Activated CD8-positive, alpha-beta T cell treated with anti-CD3 and anti-CD28 coated beads for 36 hours (primary cell): ENCODE measurements at regions not wholly inside any gene's neighbourhood (a gene's known extent, or its start where the extent isn't known, plus 50 kb on each side); places are given as distances from the start of the nearest gene placed in this dataset.

Source experiments
- ATAC-seq: fragments of 200-7000 bp; cut with Tn5 transposase; one replicate; pipeline ENCODE4 v1.10.0; 2021; ENCODE audit warnings: mild to moderate bottlenecking, moderate library complexity
- CTCF ChIA-PET: fragments of 350-600 bp; sonication (Branson Sonifier 250); formaldehyde crosslinking; loops from one replicate; lab custom pipeline; 2021; ENCODE audit warnings: antibody characterized with exemption; lab: Charles Lee
- POLR2A ChIA-PET: fragments of 350-600 bp; sonication (Branson Sonifier 250); formaldehyde crosslinking; loops from one replicate; lab custom pipeline; 2021; ENCODE audit warnings: antibody characterized with exemption; lab: Charles Lee
- DNase-seq: peaks from one replicate; pipeline ENCODE4 v3.0.0-alpha.2; 2020
- H3K27ac Mint-ChIP-seq: one replicate; pipeline ENCODE4 v1.8.0; 2021; ENCODE audit warnings: mild to moderate bottlenecking, mixed read lengths
- H3K27me3 Mint-ChIP-seq: one replicate; pipeline ENCODE4 v1.8.0; 2021; ENCODE audit warnings: mixed read lengths
- H3K36me3 Mint-ChIP-seq: one replicate; pipeline ENCODE4 v1.8.0; 2021; ENCODE audit warnings: low read depth, mixed read lengths
- H3K4me1 Mint-ChIP-seq: one replicate; pipeline ENCODE4 v1.8.0; 2021; ENCODE audit warnings: low read depth, mixed read lengths
- H3K4me3 Mint-ChIP-seq: one replicate; pipeline ENCODE4 v1.8.0; 2021; ENCODE audit warnings: mild to moderate bottlenecking, moderate library complexity, mixed read lengths
- H3K9me3 Mint-ChIP-seq: one replicate; pipeline ENCODE4 v1.8.0; 2021; ENCODE audit warnings: mixed read lengths
- intact Hi-C: fragments of 100-400 bp; cut with micrococcal nuclease; formaldehyde crosslinking; loops from one replicate; pipeline ENCODE4 v1.10.0; 2022
- TF ChIP-seq, protein P1 (sequence below): fragments of 200-600 bp; IDR thresholded peaks from one replicate; pipeline ENCODE4 v1.8.0; 2022; ENCODE audit warnings: antibody characterized with exemption, mild to moderate bottlenecking

DNA sequence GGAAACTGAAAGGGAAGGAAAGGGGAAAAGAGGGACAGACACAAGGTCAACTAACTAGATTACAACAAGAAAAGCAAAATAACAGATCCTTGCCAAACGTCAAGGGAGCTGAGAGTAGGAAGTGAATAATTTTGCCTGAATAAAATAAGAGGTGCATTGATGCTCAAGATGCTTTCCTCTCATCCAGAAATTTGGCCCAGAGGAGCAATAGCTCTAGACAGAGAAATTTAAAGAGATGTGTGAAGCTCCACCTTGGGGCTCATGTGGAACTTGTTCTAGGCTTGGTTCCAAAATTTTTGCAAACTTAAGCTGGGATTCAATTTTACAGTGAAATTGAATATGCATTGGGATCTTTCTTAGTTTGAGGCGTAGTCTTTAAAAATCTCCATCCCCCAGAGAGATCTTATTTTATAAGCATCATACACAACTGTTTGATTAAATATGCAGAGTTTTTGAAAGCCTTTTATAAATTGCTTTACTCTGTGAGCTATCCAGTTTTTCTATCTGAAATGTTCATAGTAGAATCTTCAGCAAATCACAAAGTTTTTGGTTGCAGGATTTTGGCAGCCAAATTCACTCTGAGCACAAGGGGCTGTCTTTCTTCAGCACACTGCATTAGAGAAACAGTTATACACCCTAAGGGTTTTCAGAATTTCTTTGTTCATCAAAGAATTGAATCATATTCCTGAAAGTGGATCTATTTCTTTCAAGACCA is 1159.5 kb downstream of the ADGRL3 start:
- Mint-ChIP-seq H3K4me1 (no peaks in the 10 kb centered on the region), H3K27me3 (no peaks in the 10 kb centered on the region), H3K9me3 (peaks cover 5% of the 10 kb centered on the region), H3K27ac (no peak overlapping the region), H3K4me3 (no peak overlapping the region), H3K36me3 (no peaks in the 10 kb centered on the region)
- DNase-seq (no peak), ATAC-seq (no peak)
- intact Hi-C loops = no loop called here
- ChIA-PET POLR2A (no interaction called here), CTCF (no interaction called here)
- TF ChIP-seq, protein P1, sequence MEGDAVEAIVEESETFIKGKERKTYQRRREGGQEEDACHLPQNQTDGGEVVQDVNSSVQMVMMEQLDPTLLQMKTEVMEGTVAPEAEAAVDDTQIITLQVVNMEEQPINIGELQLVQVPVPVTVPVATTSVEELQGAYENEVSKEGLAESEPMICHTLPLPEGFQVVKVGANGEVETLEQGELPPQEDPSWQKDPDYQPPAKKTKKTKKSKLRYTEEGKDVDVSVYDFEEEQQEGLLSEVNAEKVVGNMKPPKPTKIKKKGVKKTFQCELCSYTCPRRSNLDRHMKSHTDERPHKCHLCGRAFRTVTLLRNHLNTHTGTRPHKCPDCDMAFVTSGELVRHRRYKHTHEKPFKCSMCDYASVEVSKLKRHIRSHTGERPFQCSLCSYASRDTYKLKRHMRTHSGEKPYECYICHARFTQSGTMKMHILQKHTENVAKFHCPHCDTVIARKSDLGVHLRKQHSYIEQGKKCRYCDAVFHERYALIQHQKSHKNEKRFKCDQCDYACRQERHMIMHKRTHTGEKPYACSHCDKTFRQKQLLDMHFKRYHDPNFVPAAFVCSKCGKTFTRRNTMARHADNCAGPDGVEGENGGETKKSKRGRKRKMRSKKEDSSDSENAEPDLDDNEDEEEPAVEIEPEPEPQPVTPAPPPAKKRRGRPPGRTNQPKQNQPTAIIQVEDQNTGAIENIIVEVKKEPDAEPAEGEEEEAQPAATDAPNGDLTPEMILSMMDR = no peak

DNA sequence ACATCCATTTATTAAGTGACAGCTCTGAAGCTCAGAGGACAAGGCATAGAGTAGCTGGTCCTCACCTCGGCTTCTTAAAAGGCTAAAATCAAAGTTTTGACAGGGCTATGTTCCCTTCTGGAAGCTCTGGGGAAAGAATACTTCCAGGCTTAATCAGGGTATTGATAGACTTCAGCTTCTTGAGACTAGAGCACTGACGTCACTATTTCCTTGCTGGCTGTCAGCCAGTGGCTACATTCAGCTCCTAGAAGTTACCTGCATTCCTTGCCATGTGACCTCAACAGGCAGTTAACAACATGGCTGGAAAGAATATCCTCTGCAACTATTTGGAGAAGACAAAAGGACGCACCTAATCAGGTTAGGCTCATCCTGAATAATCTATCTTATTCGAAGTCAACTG is 1144.8 kb downstream of the ADGRL3 start:
- no peak overlapping the region for H3K27ac Mint-ChIP-seq
- no peaks in the 10 kb centered on the region for H3K27me3 Mint-ChIP-seq
- ChIA-PET POLR2A (no interaction called here), CTCF (no interaction called here)
- no peaks in the 10 kb centered on the region for H3K4me1 Mint-ChIP-seq
- TF ChIP-seq, protein P1 = no peak
- DNase-seq (no peak), ATAC-seq (no peak)
- H3K4me3 Mint-ChIP-seq = no peak overlapping the region
- peaks cover 16% of the 10 kb centered on the region for H3K9me3 Mint-ChIP-seq
- H3K36me3 Mint-ChIP-seq = no peaks in the 10 kb centered on the region
- intact Hi-C loops = no loop called here

DNA sequence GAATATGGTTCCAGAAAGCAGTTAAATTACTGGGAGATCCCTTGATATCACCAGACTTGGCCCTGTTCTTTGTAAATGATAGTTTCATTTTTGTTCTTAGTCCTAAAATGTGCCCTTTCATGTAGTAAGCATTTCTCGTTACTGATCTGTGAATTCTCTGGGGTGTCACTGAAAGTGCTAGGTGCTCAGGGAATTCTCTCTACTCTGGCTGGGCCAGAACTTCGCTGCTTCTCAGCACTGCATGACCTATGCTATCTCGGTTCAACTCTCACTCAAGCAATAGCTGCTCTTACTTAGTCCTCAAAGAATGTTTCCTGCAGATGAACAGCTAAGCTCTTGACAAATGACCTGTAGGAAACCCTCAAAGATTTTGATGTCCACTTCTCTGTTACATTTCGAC is 1144.3 kb downstream of the ADGRL3 start:
- H3K9me3 Mint-ChIP-seq = peaks cover 18% of the 10 kb centered on the region

DNA sequence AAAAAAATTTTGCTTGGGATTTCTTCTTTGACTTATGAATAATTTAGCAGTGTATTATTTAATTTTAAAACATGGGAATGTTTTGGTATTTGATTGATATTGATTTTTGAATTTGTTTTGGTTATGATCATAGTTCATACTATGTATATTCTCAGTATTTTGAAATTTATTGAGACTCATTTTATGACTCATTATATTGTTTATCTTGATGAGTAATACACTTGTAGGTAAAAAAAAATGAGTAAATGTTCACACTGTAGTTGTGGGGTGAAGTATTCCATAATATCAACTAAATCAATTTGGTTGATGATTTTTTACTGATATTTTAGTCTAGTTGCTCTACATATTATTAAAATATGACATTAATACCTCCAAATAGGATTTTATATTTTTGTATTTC is 1142.2 kb downstream of the ADGRL3 start:
- intact Hi-C loops = no loop called here
- ChIA-PET POLR2A (no interaction called here), CTCF (no interaction called here)

More for the DNA sequence above, 1144.3 kb downstream of the ADGRL3 start:
- H3K27ac Mint-ChIP-seq = no peak overlapping the region
- DNase-seq (no peak), ATAC-seq (no peak)
- TF ChIP-seq, protein P1 = no peak
- no peaks in the 10 kb centered on the region for H3K4me1 Mint-ChIP-seq
- ChIA-PET POLR2A (no interaction called here), CTCF (no interaction called here)
- intact Hi-C loops = no loop called here
- H3K27me3 Mint-ChIP-seq = no peaks in the 10 kb centered on the region
- H3K4me3 Mint-ChIP-seq = no peak overlapping the region
- no peaks in the 10 kb centered on the region for H3K36me3 Mint-ChIP-seq

GRCh38 chr4:62328526-62328925 is 1128.4 kb downstream of the ADGRL3 start:
- TF ChIP-seq, protein P1 = no peak
- peaks cover 11% of the 10 kb centered on the region for H3K9me3 Mint-ChIP-seq
- ATAC-seq (no peak), DNase-seq (no peak)
- no peak overlapping the region for H3K27ac Mint-ChIP-seq
- H3K4me3 Mint-ChIP-seq = no peak overlapping the region
- intact Hi-C loops = no loop called here
- H3K27me3 Mint-ChIP-seq = no peaks in the 10 kb centered on the region
- H3K4me1 Mint-ChIP-seq = no peaks in the 10 kb centered on the region
- ChIA-PET POLR2A (no interaction called here), CTCF (no interaction called here)
- no peaks in the 10 kb centered on the region for H3K36me3 Mint-ChIP-seq

More for the DNA sequence above, 1142.2 kb downstream of the ADGRL3 start:
- Mint-ChIP-seq H3K4me1 (no peaks in the 10 kb centered on the region), H3K27ac (no peak overlapping the region), H3K36me3 (no peaks in the 10 kb centered on the region), H3K4me3 (no peak overlapping the region), H3K27me3 (no peaks in the 10 kb centered on the region), H3K9me3 (peaks cover 25% of the 10 kb centered on the region)
- ATAC-seq (no peak), DNase-seq (no peak)
- TF ChIP-seq, protein P1 = no peak
